Neural cell (in vitro differentiated cells): ENCODE measurements at regions not wholly inside any gene's neighbourhood (a gene's known extent, or its start where the extent isn't known, plus 50 kb on each side); places are given as distances from the start of the nearest gene placed in this dataset.

Experiments
- H2AFZ ChIP-seq: fragments of 200-600, 300-800 bp; sonication (generic), shearing (Covaris generic); 2 replicates; pipeline ENCODE4 v1.6.0; 2014; ENCODE audit warnings: low read depth, mild to moderate bottlenecking, antibody characterized with exemption, low read length, moderate library complexity
- H3F3A ChIP-seq: fragments of 200-600 bp; shearing (Covaris generic); 2 replicates; pipeline ENCODE4 v1.6.1; 2016; ENCODE audit warnings: mild to moderate bottlenecking, moderate library complexity, mixed read lengths, antibody characterized with exemption, low read length; ENCODE audit not compliant: insufficient read depth, poor library complexity, severe bottlenecking
- H3K27ac ChIP-seq: fragments of 200-600, 300-800 bp; sonication (generic), shearing (Covaris generic); 2 replicates; pipeline ENCODE4 v1.5.1; 2014; ENCODE audit warnings: mild to moderate bottlenecking, low read length, moderate library complexity
- H3K27me3 ChIP-seq: fragments of 300-800, 200-600 bp; sonication (generic), shearing (Covaris generic); 2 replicates; pipeline ENCODE4 v1.6.0; 2014; ENCODE audit warnings: mild to moderate bottlenecking, low read depth, low read length, moderate library complexity; ENCODE audit not compliant: insufficient read depth
- H3K36me3 ChIP-seq: fragments of 300-800, 200-600 bp; sonication (generic), shearing (Covaris generic); 2 replicates; pipeline ENCODE4 v1.5.1; 2014; ENCODE audit warnings: mild to moderate bottlenecking, antibody characterized with exemption, low read length, moderate library complexity; ENCODE audit not compliant: insufficient read depth
- H3K4me2 ChIP-seq: fragments of 300-800, 200-600 bp; sonication (generic), shearing (Covaris generic); 2 replicates; pipeline ENCODE4 v1.6.0; 2014; ENCODE audit warnings: mild to moderate bottlenecking, low read length
- H3K4me3 ChIP-seq: fragments of 300-800, 200-600 bp; sonication (generic), shearing (Covaris generic); 2 replicates; pipeline ENCODE4 v1.5.1; 2014; ENCODE audit warnings: mild to moderate bottlenecking, low read length, moderate library complexity
- H3K79me2 ChIP-seq: fragments of 200-600 bp; shearing (Covaris generic); replicated peaks from 2 replicates; pipeline ENCODE4 v1.6.0; 2014; ENCODE audit warnings: mild to moderate bottlenecking, low read length, moderate library complexity; ENCODE audit not compliant: insufficient read depth
- H3K9ac ChIP-seq: fragments of 300-800, 200-600 bp; sonication (generic), shearing (Covaris generic); 2 replicates; pipeline ENCODE4 v1.6.1; 2016; ENCODE audit warnings: mild to moderate bottlenecking, low read length, mixed read lengths
- H3K9me2 ChIP-seq: fragments of 200-600 bp; shearing (Covaris generic); 2 replicates; pipeline ENCODE4 v1.6.1; 2016; ENCODE audit warnings: mild to moderate bottlenecking, low read length, mixed read lengths; ENCODE audit not compliant: insufficient read depth
- H3K9me3 ChIP-seq: fragments of 200-600, 300-800 bp; sonication (generic), shearing (Covaris generic); 2 replicates; pipeline ENCODE4 v1.6.1; 2016; ENCODE audit warnings: mild to moderate bottlenecking, mixed run types, low read length, moderate library complexity, mixed read lengths
- H4K20me1 ChIP-seq: fragments of 200-600 bp; shearing (Covaris generic); 2 replicates; pipeline ENCODE4 v1.6.1; 2016; ENCODE audit warnings: mild to moderate bottlenecking, mixed run types; ENCODE audit not compliant: insufficient read depth
- CTCF ChIP-seq: fragments of 450-650 bp; IDR thresholded peaks from 2 replicates; pipeline ENCODE4 v1.5.1; 2014; ENCODE audit warnings: antibody characterized with exemption, mild to moderate bottlenecking, moderate library complexity; ENCODE audit not compliant: poor library complexity, severe bottlenecking
- EP300 ChIP-seq: fragments of 450-650 bp; conservative IDR thresholded peaks from 2 replicates; pipeline ENCODE4 v1.6.1; 2014; ENCODE audit warnings: antibody characterized with exemption, mild to moderate bottlenecking, moderate library complexity; ENCODE audit not compliant: poor library complexity, severe bottlenecking
- EZH2 ChIP-seq: fragments of 200-600, 300-800 bp; shearing (Covaris generic), sonication (generic); IDR thresholded peaks from 2 replicates; pipeline ENCODE4 v1.6.1; 2014; ENCODE audit warnings: antibody characterized with exemption, low read length, borderline replicate concordance, mild to moderate bottlenecking; ENCODE audit not compliant: insufficient read depth, poor library complexity, severe bottlenecking
- MXI1 ChIP-seq: fragments of 450-650 bp; conservative IDR thresholded peaks from 2 replicates; pipeline ENCODE4 v1.6.1; 2014; ENCODE audit warnings: antibody characterized with exemption, mild to moderate bottlenecking; ENCODE audit not compliant: poor library complexity, severe bottlenecking
- POLR2AphosphoS5 ChIP-seq: IDR thresholded peaks from 2 replicates; pipeline ENCODE4 v1.6.1; 2012
- RAD21 ChIP-seq: fragments of 450-650 bp; conservative IDR thresholded peaks from 2 replicates; pipeline ENCODE4 v1.6.1; 2014; ENCODE audit warnings: antibody characterized with exemption, mild to moderate bottlenecking, moderate library complexity
- REST ChIP-seq: IDR thresholded peaks from 2 replicates; pipeline ENCODE4 v1.6.1; 2012; ENCODE audit warnings: borderline replicate concordance
- SMC3 ChIP-seq: fragments of 450-650 bp; conservative IDR thresholded peaks from 2 replicates; pipeline ENCODE4 v1.6.1; 2014; ENCODE audit warnings: antibody characterized with exemption, mild to moderate bottlenecking, moderate library complexity; ENCODE audit not compliant: poor library complexity
- TAF1 ChIP-seq: IDR thresholded peaks from 2 replicates; pipeline ENCODE4 v1.6.1; 2012; ENCODE audit warnings: low read depth

- H3K9me3 ChIP-seq = no peaks in the 10 kb centered on the region
- no peak overlapping the region for H2AFZ ChIP-seq
- no peak overlapping the region for H3K4me2 ChIP-seq
- no peak overlapping the region for H3K9ac ChIP-seq
- no peaks in the 10 kb centered on the region for H3F3A ChIP-seq
- no peaks in the 10 kb centered on the region for H3K79me2 ChIP-seq
- no peak overlapping the region for H3K4me3 ChIP-seq
- no peak overlapping the region for H3K27ac ChIP-seq
- no peaks in the 10 kb centered on the region for H3K9me2 ChIP-seq
- TF ChIP-seq CTCF = no peak
- no peak for TF ChIP-seq REST
- TF ChIP-seq POLR2AphosphoS5 = no peak
- TF ChIP-seq EP300 = no peak
- no peak for TF ChIP-seq SMC3
- no peak for TF ChIP-seq EZH2
- TF ChIP-seq TAF1 = no peak
- TF ChIP-seq RAD21 = no peak
- TF ChIP-seq MXI1 = no peak
- no peaks in the 10 kb centered on the region for H4K20me1 ChIP-seq
- no peaks in the 10 kb centered on the region for H3K36me3 ChIP-seq
- H3K27me3 ChIP-seq = no peaks in the 10 kb centered on the region
Observed at GRCh38 chr14:66268802-66269334, 217.3 kb upstream of the CCDC196 start.

GRCh38 chr14:66272221-66272620, 213.9 kb upstream of the CCDC196 start:
- Histone ChIP-seq H3K27me3 (no peaks in the 10 kb centered on the region), H3K9ac (no peak overlapping the region), H3K4me2 (no peak overlapping the region), H3K27ac (no peak overlapping the region), H3K9me2 (no peaks in the 10 kb centered on the region), H4K20me1 (no peaks in the 10 kb centered on the region), H3F3A (no peaks in the 10 kb centered on the region), H3K79me2 (no peaks in the 10 kb centered on the region), H2AFZ (no peak overlapping the region), H3K9me3 (no peaks in the 10 kb centered on the region), H3K4me3 (no peak overlapping the region), H3K36me3 (no peaks in the 10 kb centered on the region)
- no peak for TF ChIP-seq RAD21
- TF ChIP-seq EP300 = peak; percentile 59
- TF ChIP-seq REST = no peak
- TF ChIP-seq POLR2AphosphoS5 = peak; percentile 57
